SK-N-SH (cell line): ENCODE measurements at regions not wholly inside any gene's neighbourhood (a gene's known extent, or its start where the extent isn't known, plus 50 kb on each side); places are given as distances from the start of the nearest gene placed in this dataset.

Experiments used
- NFIC ChIP-seq: IDR thresholded peaks from 2 replicates; pipeline ENCODE4 v1.4.0; 2012; ENCODE audit warnings: borderline replicate concordance
- TAF1 ChIP-seq: IDR thresholded peaks from 2 replicates; pipeline ENCODE4 v1.6.1; 2012; ENCODE audit warnings: low read depth, mild to moderate bottlenecking, low read length, moderate library complexity, borderline replicate concordance
- TF ChIP-seq, protein P1 (sequence below): fragments of 150-350 bp; IDR thresholded peaks from 2 replicates; pipeline ENCODE4 v1.6.1; 2016; ENCODE audit warnings: mild to moderate bottlenecking, low read depth, low read length
- TF ChIP-seq, protein P2 (sequence below): fragments of 200-600 bp; sonication (generic); IDR thresholded peaks from 2 replicates; pipeline ENCODE4 v1.6.1; 2017; ENCODE audit warnings: antibody characterized with exemption, mild to moderate bottlenecking, moderate library complexity

DNA sequence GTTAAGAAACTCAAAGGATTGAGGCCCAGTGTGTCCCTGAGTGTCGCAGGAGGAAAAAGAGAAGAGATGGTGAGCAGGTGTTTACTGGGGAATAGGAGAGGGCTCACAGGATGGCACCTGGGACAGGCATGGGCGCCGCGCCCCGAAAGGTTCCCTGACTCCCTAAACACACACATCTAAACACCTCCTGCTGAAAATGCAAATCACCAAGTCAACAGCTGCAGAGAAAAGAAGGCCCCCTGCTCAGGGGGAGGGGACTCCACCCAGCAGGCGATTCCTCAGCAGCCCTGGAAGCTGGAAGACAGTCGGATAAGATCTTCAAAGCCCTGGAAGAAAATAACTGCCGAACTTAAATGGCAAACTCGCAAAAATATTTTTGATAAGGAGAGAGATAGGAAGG lies 377.2 kb downstream of the BRD1 start:
- TF ChIP-seq, protein P1, sequence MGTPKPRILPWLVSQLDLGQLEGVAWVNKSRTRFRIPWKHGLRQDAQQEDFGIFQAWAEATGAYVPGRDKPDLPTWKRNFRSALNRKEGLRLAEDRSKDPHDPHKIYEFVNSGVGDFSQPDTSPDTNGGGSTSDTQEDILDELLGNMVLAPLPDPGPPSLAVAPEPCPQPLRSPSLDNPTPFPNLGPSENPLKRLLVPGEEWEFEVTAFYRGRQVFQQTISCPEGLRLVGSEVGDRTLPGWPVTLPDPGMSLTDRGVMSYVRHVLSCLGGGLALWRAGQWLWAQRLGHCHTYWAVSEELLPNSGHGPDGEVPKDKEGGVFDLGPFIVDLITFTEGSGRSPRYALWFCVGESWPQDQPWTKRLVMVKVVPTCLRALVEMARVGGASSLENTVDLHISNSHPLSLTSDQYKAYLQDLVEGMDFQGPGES: no peak
- TF ChIP-seq NFIC: no peak
- no peak for TF ChIP-seq TAF1
- TF ChIP-seq, protein P2, sequence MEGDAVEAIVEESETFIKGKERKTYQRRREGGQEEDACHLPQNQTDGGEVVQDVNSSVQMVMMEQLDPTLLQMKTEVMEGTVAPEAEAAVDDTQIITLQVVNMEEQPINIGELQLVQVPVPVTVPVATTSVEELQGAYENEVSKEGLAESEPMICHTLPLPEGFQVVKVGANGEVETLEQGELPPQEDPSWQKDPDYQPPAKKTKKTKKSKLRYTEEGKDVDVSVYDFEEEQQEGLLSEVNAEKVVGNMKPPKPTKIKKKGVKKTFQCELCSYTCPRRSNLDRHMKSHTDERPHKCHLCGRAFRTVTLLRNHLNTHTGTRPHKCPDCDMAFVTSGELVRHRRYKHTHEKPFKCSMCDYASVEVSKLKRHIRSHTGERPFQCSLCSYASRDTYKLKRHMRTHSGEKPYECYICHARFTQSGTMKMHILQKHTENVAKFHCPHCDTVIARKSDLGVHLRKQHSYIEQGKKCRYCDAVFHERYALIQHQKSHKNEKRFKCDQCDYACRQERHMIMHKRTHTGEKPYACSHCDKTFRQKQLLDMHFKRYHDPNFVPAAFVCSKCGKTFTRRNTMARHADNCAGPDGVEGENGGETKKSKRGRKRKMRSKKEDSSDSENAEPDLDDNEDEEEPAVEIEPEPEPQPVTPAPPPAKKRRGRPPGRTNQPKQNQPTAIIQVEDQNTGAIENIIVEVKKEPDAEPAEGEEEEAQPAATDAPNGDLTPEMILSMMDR: no peak
